HG03064 (cell line): ENCODE measurements at regions not wholly inside any gene's neighbourhood (a gene's known extent, or its start where the extent isn't known, plus 50 kb on each side); places are given as distances from the start of the nearest gene placed in this dataset.
"Not testable (repeated sequence)": the region's sequence is repeated elsewhere in the genome, so short reads cannot be mapped to it uniquely, and the experiment has no call there.

Source experiments
- ATAC-seq: cut with Tn5 transposase; IDR thresholded peaks from one replicate; pipeline ENCODE4 v1.9.1; 2021; ENCODE audit warnings: low read depth; ENCODE audit not compliant: unreplicated experiment

GRCh38 chr20:51193066-51193772 lies 170.3 kb upstream of the KCNG1 start:
- no peak for ATAC-seq

- no peak for ATAC-seq
These were observed 167.9 kb upstream of the KCNG1 start for GRCh38 chr20:51190783-51191180.

DNA sequence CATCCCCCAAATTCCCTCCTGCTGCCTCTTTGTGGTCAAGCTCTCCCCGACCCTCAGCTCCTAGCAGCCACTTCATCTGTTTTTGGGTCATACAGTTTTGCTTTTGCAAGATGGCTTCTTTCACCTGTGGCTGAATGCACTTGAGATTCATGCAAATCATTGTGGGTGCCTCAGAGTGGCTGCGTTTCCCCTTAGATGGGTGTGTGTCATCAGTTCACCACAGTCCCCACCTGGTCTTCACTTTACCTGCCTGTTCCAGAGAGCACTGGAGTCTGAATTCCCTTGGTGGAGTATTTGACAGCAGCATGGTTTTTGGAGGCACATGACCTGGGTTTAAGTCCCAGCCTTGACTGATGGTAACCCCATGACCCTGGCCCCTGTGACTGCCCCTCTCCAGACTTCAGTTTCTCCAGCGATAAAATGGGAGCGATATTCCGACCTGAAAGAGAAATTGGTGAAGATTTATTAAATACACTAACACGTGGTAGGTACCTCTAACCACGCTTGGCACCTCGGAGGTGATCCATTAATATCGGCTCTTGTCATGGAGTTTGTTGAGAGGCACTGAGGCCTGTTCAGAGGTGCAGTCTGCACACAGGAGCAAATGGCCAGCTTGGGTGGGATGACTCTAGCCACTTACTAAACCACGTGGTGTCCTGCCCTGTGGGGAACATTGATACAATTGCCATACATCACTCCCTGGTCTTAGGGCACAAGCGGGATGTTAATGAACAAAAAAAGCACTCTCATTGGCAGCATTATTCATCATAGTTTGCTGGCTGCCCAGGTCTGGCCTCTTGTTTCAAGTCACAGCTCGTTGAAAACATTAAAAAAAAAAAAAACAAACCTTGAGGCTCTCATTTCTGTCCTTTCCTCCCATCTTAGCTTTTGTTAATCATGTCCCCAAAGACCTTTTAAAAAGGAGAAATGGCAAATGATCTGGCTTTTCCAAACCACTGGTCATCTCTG lies 167.2 kb upstream of the KCNG1 start:
- no peak for ATAC-seq

- ATAC-seq = no peak
These were observed 166.0 kb upstream of the KCNG1 start for GRCh38 chr20:51188941-51189340.

- no peak for ATAC-seq
These were observed 164.4 kb upstream of the KCNG1 start for GRCh38 chr20:51187261-51187660.

DNA sequence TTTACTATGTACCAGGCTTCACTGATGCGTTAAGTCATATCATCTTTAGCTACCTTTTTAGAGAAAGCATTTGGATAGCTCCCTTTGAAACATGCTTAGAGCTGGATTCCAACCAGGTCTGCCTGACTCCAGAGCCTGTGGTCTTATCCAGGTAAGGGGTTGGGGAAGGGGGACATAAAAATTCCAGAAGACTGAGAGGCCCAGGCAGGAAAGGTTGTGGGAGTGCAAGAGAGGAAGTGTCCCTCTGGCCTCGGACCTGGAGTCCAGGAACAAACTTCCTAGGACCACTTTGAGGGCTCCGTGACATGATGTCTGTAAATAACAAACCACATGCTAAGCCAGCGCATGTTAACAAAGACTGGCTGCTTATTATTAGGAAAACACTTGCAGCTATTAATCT lies 163.0 kb upstream of the KCNG1 start:
- ATAC-seq = no peak

DNA sequence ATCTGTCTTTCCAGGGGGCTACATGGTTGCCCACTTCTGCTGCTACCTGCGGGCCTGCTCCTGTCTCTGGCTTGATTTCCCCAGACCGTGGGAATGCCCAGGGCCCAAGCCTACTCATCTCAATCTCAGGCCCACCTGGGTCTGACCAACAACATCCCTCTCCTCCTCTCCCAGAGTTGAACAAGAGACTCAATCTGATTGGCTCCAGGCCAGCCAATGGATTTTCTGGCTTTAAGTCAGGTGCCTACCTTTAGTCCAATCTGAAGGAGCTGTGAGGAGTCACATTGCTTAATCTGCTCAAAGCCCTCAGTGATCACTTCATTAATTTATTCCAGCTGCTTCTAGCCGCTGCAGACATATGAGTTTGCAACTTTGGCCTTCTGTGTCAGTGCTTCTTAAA lies 162.4 kb upstream of the KCNG1 start:
- ATAC-seq = no peak

- no peak for ATAC-seq
These were observed 161.4 kb upstream of the KCNG1 start for GRCh38 chr20:51184289-51184688.

GRCh38 chr20:51183451-51183850 lies 160.5 kb upstream of the KCNG1 start:
- ATAC-seq = no peak

DNA sequence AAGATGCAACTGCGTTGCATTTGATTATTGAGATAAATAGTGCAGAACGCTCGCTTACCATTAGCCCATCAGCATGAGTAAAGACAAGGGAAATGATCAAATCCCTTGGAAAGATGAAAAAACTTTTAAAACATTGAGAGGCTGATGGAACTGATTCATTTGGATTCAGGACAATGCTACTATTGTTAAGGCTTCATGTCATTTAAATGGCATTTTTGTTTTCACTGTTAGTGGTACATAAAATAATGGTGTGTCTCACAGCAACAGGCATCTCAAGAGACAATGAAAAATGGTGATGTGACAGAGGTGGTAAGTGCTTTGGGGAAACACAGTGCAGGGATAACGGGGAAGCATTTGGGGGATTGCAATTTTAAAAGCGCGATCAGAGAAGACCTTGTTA lies 159.7 kb upstream of the KCNG1 start:
- ATAC-seq = no peak

DNA sequence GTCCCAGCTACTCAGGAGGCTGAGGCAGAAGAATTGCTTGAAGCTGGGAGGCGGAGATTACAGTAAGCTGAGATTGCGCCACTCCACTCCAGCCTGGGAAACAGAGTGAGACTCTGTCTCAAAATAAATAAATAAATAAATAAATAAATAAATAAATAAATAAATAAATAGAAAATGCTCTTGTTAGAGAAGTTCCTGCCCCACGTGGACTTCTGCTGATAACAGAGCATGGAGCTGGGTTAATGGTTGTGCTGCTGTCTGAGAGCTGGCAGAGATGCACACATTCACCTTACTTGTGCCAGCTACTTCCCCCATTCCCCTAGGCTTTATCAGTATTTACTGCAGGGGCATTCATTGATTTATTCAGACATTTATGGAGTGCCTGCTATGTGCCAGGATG lies 155.2 kb upstream of the KCNG1 start:
- ATAC-seq = no peak

GRCh38 chr20:51176876-51177275 lies 154.0 kb upstream of the KCNG1 start:
- ATAC-seq = no peak

DNA sequence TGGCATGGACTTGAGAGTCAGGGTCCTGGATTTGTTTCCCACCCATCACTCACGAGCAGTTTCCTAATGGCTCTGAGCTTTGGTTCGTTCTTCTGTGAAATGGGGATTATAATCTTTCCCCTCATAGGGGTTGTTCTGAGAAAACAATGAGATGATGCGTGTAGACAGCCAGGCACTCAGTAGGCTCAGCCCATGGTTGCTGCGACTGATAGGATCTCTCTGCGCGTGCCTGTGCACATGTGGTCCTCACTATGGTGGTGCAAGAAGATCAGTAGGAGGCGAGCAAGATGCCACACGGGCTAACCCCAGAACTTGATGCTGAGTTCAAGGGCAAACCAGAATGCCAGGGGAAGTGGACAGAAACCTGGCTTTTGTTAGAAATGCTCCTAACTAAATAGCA lies 153.5 kb upstream of the KCNG1 start:
- no peak for ATAC-seq

DNA sequence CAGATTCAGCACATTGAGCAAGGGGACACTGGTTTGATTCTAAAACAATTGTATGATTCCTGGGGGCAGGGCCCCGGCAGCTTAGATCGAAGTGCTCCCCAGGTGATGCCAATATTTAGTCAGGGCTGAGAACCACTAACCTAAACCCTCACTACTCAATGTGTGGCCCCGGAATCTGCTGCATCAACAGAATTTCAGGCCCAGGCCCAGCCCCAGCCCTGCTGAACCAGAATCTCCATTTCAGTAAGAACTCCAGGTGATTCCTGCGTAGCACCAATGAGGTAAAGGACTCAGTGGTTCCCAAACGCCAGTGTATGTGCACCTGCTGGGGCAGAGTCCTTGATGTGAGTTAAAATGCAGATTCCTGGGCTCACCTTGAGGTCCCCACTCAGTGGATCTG lies 152.8 kb upstream of the KCNG1 start:
- no peak for ATAC-seq

DNA sequence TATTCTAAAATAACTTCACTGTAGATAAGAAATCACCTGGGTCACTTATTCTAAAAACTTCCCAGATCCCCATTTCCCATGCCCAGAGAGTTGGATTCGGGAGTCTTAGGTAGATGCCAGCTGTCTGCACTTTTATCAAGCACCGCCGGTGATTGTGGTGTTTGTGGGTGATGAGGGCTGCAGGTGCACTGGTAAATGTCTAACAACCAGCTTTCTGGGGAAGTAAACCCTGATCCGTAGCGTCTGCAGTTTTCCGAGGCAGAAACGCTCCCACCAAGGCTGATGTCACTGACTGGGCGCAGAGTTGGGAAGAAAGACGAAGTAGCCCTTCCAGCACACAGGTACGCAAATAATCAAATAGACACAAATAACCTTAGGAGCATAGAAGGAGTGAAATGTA lies 152.2 kb upstream of the KCNG1 start:
- ATAC-seq = no peak

GRCh38 chr20:51174536-51174935 lies 151.6 kb upstream of the KCNG1 start:
- ATAC-seq = no peak

- ATAC-seq = no peak
These were observed 149.9 kb upstream of the KCNG1 start for GRCh38 chr20:51172558-51173428.

DNA sequence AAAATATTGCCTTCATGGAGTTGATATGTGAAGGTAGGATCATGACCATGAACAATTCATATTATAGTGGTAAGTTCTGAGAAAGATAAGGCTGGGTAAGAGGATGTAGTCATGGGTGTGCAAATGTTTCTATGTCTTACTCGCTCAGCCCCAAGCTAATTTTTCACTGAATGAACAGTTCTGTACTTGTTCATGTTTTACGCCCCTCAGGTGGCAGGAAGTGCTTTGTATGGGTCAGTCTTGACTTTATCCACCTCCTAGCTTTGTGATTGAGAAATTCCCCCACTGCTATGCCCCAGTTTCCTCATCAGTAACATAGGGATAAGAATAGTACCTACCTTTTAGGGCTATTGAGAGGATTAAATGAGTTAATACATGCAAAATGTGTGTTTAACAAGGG lies 148.2 kb upstream of the KCNG1 start:
- no peak for ATAC-seq

DNA sequence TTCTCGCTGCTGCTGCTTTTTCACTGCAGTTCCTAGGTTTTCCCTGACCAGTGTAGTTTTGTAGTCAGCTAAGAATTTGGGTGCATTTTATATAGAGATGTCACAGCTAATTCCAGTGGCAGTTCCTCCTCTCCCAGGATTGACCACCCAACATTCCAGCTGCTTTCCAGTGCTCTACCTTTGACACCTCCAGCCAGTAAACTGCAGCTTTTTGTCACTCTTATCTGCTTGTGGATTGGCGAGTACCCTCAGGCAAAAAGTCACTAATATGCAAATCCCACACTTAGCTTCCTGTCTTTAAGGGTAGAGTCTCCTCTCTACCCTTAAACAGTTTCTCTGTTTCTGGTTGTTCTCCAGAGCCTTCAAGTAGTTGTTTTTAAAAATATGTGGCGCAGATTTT lies 146.9 kb upstream of the KCNG1 start:
- ATAC-seq = no peak

- not testable (repeated sequence) for ATAC-seq
These were observed 145.0 kb upstream of the KCNG1 start for GRCh38 chr20:51167911-51168310.

DNA sequence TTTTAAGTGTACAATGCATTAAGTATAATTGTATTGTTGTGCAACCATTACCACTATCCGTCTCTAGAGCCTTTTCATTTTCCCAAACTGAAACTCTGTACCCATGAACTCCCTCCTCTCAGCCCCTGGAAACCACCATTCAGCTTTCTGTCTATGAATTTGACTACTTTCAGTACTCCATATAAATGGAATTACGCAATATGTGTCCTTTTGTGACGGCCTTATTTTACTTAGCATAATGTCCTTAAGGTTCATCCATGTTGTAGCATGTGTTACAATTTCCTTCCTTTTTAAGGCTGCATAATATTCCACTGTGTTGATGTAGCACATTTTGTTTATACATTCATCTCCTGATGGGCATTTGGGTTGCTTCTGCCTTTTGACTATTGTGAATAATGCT lies 143.6 kb upstream of the KCNG1 start:
- no peak for ATAC-seq
